ENCODE measurements at regions not wholly inside any gene's neighbourhood (a gene's known extent, or its start where the extent isn't known, plus 50 kb on each side); places are given as distances from the start of the nearest gene placed in this dataset.

GRCh38 chr2:14536976-14537375 lies 95.5 kb upstream of the LRATD1 start:
- Histone ChIP-seq H2AFZ (ENCODE audit: low read length) (no peak overlapping the region), H3K4me2 (ENCODE audit: low read depth, low read length) (no peak overlapping the region), H3K9me3 (ENCODE audit: low read length) (peaks cover 13% of the 10 kb centered on the region; the same call in 1 of the 2 replicates), H3K36me3 (replicated peaks in 1 of 2; ENCODE audit: control insufficient read depth in 1 of 2, insufficient read depth in 2 of 2, low read length in 2 of 2) (no peaks in the 10 kb centered on the region), H3K4me3 (replicated peaks in 1 of 3; ENCODE audit: insufficient read depth in 1 of 3, low read depth in 2 of 3, low read length in 3 of 3) (no peak overlapping the region), H3K79me2 (ENCODE audit: insufficient read depth, low read length) (no peaks in the 10 kb centered on the region), H3K27ac (ENCODE audit: extremely low read length, insufficient read depth, low read length) (no peak overlapping the region), H4K20me1 (ENCODE audit: insufficient read depth, low read length) (no peaks in the 10 kb centered on the region), H3K9ac (ENCODE audit: insufficient read depth, low read depth, low read length) (no peak overlapping the region), H3K27me3 (ENCODE audit: control insufficient read depth in 1 of 2, insufficient read depth in 2 of 2, low read length in 2 of 2) (no peaks in the 10 kb centered on the region), H3K4me1 (ENCODE audit: insufficient read depth, low read length) (no peaks in the 10 kb centered on the region)
- DNase-seq (ENCODE audit: low spot score): no peak
- BruUV-seq (replicated peaks): no TSS peak
- FAIRE-seq: no peak
- no peak for ATAC-seq
- in situ Hi-C loops (cut with HindIII; ENCODE audit: extremely low pct_ligation_motif_present, low pct_unique_long_range_greater_than_20kb) (no loop called here), intact Hi-C loops (cut with micrococcal nuclease; ENCODE audit: unreplicated experiment) (no loop called here)
- WGBS (ENCODE audit: low lambda C conversion rate): 2% methylated on average over 4 of the region's 4 CpGs
- ChIA-PET CTCF (ENCODE audit: low intra/inter-chr PET ratio, low total read pairs) (no interaction called here), POLR2A (no interaction called here)
- TF ChIP-seq ZNF547 (CRISPR knock-in tag; IDR thresholded peaks at IDR 0.05) (no peak), THAP11 (CRISPR knock-in tag; IDR thresholded peaks at IDR 0.05) (no peak), FOXP4 (CRISPR knock-in tag; IDR thresholded peaks at IDR 0.05) (no peak), NR2F1 (CRISPR knock-in tag; IDR thresholded peaks at IDR 0.05) (no peak), SIN3A (IDR thresholded peaks at IDR 0.05; ENCODE audit: borderline replicate concordance, low read depth, low read length) (no peak), SMAD9 (CRISPR knock-in tag; IDR thresholded peaks at IDR 0.05) (no peak), ZNF260 (CRISPR knock-in tag; IDR thresholded peaks at IDR 0.05; ENCODE audit: borderline replicate concordance, low read depth) (no peak), TFE3 (CRISPR knock-in tag; IDR thresholded peaks at IDR 0.05) (no peak), DPF2 (CRISPR knock-in tag; IDR thresholded peaks at IDR 0.05; ENCODE audit: borderline replicate concordance, low read depth) (no peak), ZNF766 (CRISPR knock-in tag; IDR thresholded peaks at IDR 0.05; ENCODE audit: borderline replicate concordance) (no peak), MTF2 (CRISPR knock-in tag; IDR thresholded peaks at IDR 0.05; ENCODE audit: borderline replicate concordance) (no peak), ZXDC (CRISPR knock-in tag; IDR thresholded peaks at IDR 0.05) (no peak), KDM2A (CRISPR knock-in tag; IDR thresholded peaks at IDR 0.05; ENCODE audit: borderline replicate concordance, low read depth) (no peak), ZNF354B (CRISPR knock-in tag; IDR thresholded peaks at IDR 0.05) (no peak), SIN3B (IDR thresholded peaks at IDR 0.05; ENCODE audit: low read length) (no peak)

All from HepG2 (cell line).